H54 (cell line): ENCODE measurements at regions not wholly inside any gene's neighbourhood (a gene's known extent, or its start where the extent isn't known, plus 50 kb on each side); places are given as distances from the start of the nearest gene placed in this dataset.

Source experiments
- DNase-seq: peaks from one replicate; pipeline ENCODE4 v3.0.0; 2011; ENCODE audit warnings: low spot score, mixed read lengths; ENCODE audit not compliant: insufficient read length
- FAIRE-seq: peaks from 3 replicates; lab custom pipeline; 2011; peaks lifted over from hg19 to GRCh38; lab: Jason Lieb, UNC
- POLR2A ChIP-seq: IDR thresholded peaks from 2 replicates; pipeline ENCODE4 v1.6.1; 2011; ENCODE audit warnings: low read depth, mild to moderate bottlenecking, low read length

DNA sequence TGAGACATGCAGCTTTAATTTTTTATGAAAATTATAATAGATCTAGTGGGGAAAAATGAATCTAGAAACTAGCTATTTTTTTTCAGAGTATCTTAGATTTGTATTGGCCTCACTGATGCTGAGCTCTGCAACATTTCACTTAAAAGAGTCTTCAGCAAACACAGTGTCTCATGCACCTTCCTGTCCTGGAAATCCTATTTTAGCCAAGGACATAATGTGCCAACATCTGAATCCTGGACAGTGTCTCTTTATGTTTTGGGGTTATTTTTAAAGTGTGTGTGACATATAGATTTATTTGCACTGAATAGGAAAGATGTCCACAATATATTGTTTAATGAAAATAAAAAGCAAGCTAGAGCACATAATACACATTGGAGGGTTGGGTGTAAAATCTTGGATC is 199.1 kb upstream of the FMN2 start:
- no peak for DNase-seq
- FAIRE-seq, result no peak
- no peak for TF ChIP-seq POLR2A

DNA sequence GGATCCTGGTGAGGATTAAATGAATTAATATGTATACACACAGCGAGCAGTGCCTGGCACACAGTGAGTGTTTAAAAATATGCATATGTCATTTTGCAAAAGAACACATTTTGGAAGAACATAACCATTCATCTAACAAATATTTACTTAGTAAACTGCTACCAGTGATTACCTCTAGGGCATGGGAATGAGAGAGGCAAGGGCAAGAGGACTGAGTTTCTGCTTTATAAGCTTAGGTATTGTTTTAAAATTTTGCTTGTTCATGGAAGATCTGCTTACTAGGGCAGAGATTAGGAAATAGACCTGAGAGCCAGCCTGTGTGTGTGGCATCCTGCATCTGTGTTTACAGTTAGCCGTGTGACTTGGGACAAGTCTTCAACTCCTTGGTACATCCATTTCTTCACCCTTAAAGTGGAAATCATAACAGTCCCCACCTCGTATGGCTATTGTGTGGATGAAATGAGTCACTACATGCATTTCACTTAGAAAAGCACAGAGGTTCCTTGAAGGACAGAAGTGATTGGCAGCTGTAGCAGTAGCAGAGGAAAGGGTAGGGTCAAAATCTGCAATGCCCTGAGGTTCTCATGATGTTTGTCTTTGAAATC is 198.5 kb upstream of the FMN2 start:
- DNase-seq (no peak), FAIRE-seq (no peak)
- TF ChIP-seq POLR2A, result no peak

- FAIRE-seq (no peak), DNase-seq (no peak)
- TF ChIP-seq POLR2A, result no peak
These were observed 195.1 kb upstream of the FMN2 start for GRCh38 chr1:239896569-239896968.

- FAIRE-seq, result no peak
- no peak for TF ChIP-seq POLR2A
- DNase-seq, result no peak
These were observed 194.7 kb upstream of the FMN2 start for GRCh38 chr1:239896980-239897379.

DNA sequence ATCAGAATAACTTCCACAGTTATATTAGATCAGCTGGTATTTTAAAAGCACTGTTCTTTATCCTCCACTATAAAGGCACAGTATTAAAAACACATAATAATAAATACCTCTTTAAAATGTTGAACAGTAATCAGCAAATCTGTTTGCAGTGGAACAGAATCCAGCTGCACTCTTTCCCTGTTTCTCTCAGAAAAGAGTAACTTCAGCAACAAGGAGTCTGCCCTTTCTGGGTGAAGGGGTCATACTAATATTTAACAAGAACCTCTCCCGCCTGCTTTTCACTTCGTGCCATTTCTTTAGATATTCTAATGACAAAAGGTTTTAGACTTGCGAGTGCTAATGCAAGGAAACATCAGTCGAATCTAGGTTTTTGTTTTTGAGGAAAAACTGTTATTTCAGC is 194.2 kb upstream of the FMN2 start:
- TF ChIP-seq POLR2A, result no peak
- no peak for DNase-seq
- FAIRE-seq, result no peak

DNA sequence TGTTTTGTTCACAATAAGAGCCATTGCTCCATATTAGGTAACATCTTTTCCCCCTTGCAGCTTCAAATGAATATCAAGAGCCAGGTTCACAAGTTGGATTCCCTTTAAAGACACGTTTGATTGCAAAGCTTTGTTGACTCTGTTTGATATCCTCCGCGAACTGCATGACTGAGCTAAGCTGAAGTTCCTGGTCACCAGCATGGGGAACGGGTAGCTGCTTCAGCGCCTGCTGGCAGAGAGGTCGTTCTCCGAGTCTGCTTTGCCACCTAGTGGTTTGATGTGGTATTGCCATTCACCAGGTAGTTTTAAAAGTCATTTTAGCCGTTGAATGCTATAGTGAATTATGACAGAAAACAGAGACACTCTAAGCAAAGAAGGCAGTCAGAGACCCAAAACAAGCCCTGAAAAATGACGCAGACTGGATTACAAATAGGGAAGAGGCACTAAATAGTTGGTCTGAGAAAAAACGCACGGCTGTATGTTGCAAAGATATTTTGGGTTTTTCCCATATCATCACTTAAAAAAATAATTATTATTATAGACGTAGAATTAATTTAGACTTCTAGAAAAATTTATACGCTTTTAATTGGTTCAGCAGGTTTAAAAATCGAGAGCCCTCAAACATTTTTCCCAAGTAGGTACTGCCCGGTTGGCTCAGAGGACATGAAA is 193.5 kb upstream of the FMN2 start:
- DNase-seq (peak; percentile 63), FAIRE-seq (peak; percentile 82)
- no peak for TF ChIP-seq POLR2A

DNA sequence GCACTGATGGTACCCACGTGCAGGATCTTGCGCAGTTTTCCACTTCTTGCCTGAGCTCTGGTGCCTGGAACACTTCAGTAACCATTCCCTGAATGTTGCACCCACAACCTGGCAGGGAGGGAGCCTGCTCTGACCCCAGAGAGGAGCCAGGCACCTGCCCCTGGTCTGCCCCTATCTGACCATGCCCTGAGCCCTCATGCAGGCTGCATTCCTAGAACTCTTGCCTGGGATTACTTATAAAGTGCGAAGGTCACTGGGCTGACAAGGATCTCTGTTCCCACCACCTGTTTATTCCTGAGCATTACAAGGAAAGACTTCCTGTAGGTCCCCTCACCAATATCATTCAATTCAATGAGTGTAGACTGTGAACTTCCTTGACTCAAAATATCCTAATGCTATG is 191.9 kb upstream of the FMN2 start:
- FAIRE-seq, result no peak
- DNase-seq, result no peak
- no peak for TF ChIP-seq POLR2A

DNA sequence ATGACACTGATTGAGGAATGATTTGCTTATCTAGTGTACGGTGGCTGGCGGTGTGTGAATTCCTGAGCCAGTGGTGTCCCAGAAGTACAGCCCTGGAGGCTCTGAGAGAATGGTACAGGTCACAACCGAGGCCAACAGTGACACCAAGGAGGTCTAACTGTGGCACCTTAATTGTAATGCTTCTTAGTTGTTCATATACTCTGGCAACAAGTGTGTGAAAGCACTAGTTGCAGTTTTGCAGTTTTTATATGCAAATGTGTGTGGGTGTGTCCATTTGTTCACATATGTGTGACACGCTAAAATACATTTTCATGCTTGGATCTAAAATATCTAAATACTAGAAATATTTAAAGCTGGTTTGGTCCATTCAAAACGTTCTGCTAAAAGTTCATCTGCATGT is 185.3 kb upstream of the FMN2 start:
- no peak for TF ChIP-seq POLR2A
- FAIRE-seq (no peak), DNase-seq (no peak)

DNA sequence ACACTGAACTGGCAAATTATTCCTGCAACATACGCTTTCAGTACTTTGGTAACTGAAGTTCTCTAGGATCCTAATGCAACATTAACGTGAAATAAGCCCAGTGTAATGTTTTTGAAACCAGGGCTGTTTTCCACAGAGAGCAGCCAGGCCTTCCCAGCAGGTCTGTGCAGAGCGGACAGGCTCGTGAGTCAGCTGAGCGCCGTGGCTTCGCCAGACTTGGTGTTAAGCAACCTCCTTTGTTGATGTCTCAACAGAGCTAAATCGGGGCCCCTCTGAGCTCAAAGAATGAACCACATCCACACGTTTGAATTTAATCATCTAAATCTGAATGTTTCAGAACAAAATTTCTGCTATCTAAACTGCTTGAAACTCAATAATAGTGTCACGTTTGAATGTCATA is 181.8 kb upstream of the FMN2 start:
- DNase-seq (no peak), FAIRE-seq (no peak)
- no peak for TF ChIP-seq POLR2A

- FAIRE-seq (no peak), DNase-seq (no peak)
- TF ChIP-seq POLR2A, result no peak
These were observed 179.2 kb upstream of the FMN2 start for GRCh38 chr1:239912471-239912870.

DNA sequence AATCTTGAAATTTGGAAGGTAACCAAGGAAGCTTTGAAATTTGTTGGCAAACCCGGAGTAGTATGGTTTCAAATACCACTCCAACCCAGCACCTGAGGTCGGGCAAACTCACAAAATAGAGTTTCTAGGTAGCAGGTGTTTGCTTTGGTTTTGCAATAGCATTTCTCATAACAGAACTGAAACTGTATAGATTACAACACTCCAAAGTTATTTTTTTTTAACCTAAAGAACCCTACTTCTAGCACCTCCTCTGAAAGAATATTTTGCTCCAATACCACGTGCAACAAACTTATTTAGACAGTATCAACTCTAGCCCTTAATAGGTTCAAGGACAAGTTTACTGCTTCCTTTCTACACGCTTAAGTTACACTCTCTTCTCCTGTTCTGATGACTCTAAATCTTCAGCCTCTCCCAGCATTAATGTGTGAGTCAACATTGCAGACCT is 178.5 kb upstream of the FMN2 start:
- TF ChIP-seq POLR2A, result no peak
- DNase-seq (no peak), FAIRE-seq (no peak)

- no peak for TF ChIP-seq POLR2A
- peak; percentile 13 for DNase-seq
- no peak for FAIRE-seq
These were observed 176.9 kb upstream of the FMN2 start for GRCh38 chr1:239914751-239915231.

GRCh38 chr1:239918634-239919033 is 173.0 kb upstream of the FMN2 start:
- no peak for FAIRE-seq
- DNase-seq, result no peak
- no peak for TF ChIP-seq POLR2A

DNA sequence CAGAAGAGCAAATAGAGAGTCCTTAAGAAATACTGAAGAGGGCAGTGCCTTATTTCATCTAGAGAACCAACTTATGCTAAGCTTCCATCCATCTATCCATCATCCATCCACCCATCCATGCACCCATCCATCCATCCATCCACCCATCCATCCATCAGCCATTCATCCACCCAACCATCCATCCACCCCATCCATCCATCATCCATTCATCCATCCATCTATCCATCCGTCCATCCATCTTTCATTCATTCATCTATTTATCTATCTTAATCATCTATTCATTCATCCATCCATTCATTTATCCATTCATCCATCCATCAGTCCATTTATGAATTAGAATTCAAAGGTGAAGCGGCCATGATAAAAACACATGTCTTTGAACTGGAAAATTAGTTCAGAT is 171.5 kb upstream of the FMN2 start:
- DNase-seq (no peak), FAIRE-seq (no peak)
- TF ChIP-seq POLR2A, result no peak
